SU-DHL-6 (cell line): ENCODE measurements at regions not wholly inside any gene's neighbourhood (a gene's known extent, or its start where the extent isn't known, plus 50 kb on each side); places are given as distances from the start of the nearest gene placed in this dataset.

Source experiments
- CTCF ChIP-seq: fragments of 200-600 bp; sonication (generic); IDR thresholded peaks from one replicate; pipeline ENCODE4 v1.5.1; 2017; ENCODE audit warnings: antibody characterized with exemption, mild to moderate bottlenecking, low read length, moderate library complexity; ENCODE audit not compliant: insufficient read depth, poor library complexity, severe bottlenecking
- EZH2phosphoT487 ChIP-seq: fragments of 200-600 bp; sonication (generic), shearing (Covaris generic); conservative IDR thresholded peaks from 2 replicates; pipeline ENCODE4 v1.6.1; 2018; ENCODE audit warnings: mild to moderate bottlenecking, antibody characterized with exemption, low read length, moderate library complexity, mixed read lengths

GRCh38 chr2:191481305-191482070, 196.4 kb upstream of the NABP1 start:
- TF ChIP-seq CTCF: no peak
- no peak for TF ChIP-seq EZH2phosphoT487
